ENCODE measurements at regions not wholly inside any gene's neighbourhood (a gene's known extent, or its start where the extent isn't known, plus 50 kb on each side); places are given as distances from the start of the nearest gene placed in this dataset.

- TF ChIP-seq POLR2A (IDR thresholded peaks at IDR 0.05; ENCODE audit: control extremely low read depth in 1 of 2, low read depth in 2 of 2, low read length in 2 of 2) = no peak
- no peak for TF ChIP-seq YY1 (IDR thresholded peaks at IDR 0.05; ENCODE audit: low read depth, low read length)
- no peak for TF ChIP-seq RXRA (IDR thresholded peaks at IDR 0.05; ENCODE audit: insufficient read depth, low read depth, low read length)
- no peak for TF ChIP-seq CHD7 (IDR thresholded peaks at IDR 0.05; ENCODE audit: insufficient replicate concordance, low read length)
- no peak for TF ChIP-seq CTCF (IDR thresholded peaks at IDR 0.05; ENCODE audit: control extremely low read depth in 1 of 3, insufficient read depth in 1 of 3, low read depth in 1 of 3, low read length in 3 of 3)
- no peak for TF ChIP-seq EZH2 (IDR thresholded peaks at IDR 0.05; ENCODE audit: low read depth, low read length, severe bottlenecking)
- no peak for TF ChIP-seq USF2 (IDR thresholded peaks at IDR 0.05; ENCODE audit: low read length)
- no peak for TF ChIP-seq EGR1 (IDR thresholded peaks at IDR 0.05; ENCODE audit: borderline replicate concordance, low read depth, low read length)
- no peak for TF ChIP-seq TCF12 (IDR thresholded peaks at IDR 0.05; ENCODE audit: low read depth, low read length)
- TF ChIP-seq POLR2AphosphoS5 (IDR thresholded peaks at IDR 0.05; ENCODE audit: low read depth, low read length) = no peak
- no peak for TF ChIP-seq ZNF274 (IDR thresholded peaks at IDR 0.05; ENCODE audit: borderline replicate concordance, extremely low read depth, low read length)
Observed at GRCh38 chr7:17085186-17085585, 203.4 kb upstream of the AGR3 start.
